ENCODE measurements at regions not wholly inside any gene's neighbourhood (a gene's known extent, or its start where the extent isn't known, plus 50 kb on each side); places are given as distances from the start of the nearest gene placed in this dataset.

- no peak for TF ChIP-seq EGR1 (IDR thresholded peaks at IDR 0.05)
These were observed 496.7 kb downstream of the SH2D4B start for GRCh38 chr10:81034383-81034782.

GRCh38 chr10:81036257-81036656 lies 498.6 kb downstream of the SH2D4B start:
- TF ChIP-seq TEAD4 (IDR thresholded peaks at IDR 0.05) = no peak
- no peak for TF ChIP-seq CREB1 (IDR thresholded peaks at IDR 0.05; ENCODE audit: low read depth)
- TF ChIP-seq ZBTB7A (IDR thresholded peaks at IDR 0.05; ENCODE audit: low read depth) = no peak
- TF ChIP-seq EP300 (IDR thresholded peaks at IDR 0.05; ENCODE audit: borderline replicate concordance) = no peak
- no peak for TF ChIP-seq CEBPB (IDR thresholded peaks at IDR 0.05)
- TF ChIP-seq REST (IDR thresholded peaks at IDR 0.05; ENCODE audit: low read depth) = no peak
- TF ChIP-seq RAD21 (IDR thresholded peaks at IDR 0.05; ENCODE audit: low read depth) = no peak
- no peak for TF ChIP-seq USF1 (IDR thresholded peaks at IDR 0.05)
- TF ChIP-seq FOXM1 (IDR thresholded peaks at IDR 0.05; ENCODE audit: borderline replicate concordance, low read depth) = no peak
- TF ChIP-seq TAF1 (IDR thresholded peaks at IDR 0.05; ENCODE audit: low read depth) = no peak
- no peak for TF ChIP-seq EGR1 (IDR thresholded peaks at IDR 0.05)
- no peak for TF ChIP-seq TCF12 (IDR thresholded peaks at IDR 0.05; ENCODE audit: low read depth)
- TF ChIP-seq YY1 (IDR thresholded peaks at IDR 0.05; ENCODE audit: low read depth) = no peak
- TF ChIP-seq MAX (IDR thresholded peaks at IDR 0.05) = no peak
- no peak for TF ChIP-seq NFIC (IDR thresholded peaks at IDR 0.05)

GRCh38 chr10:81040031-81040430 lies 502.3 kb downstream of the SH2D4B start:
- TF ChIP-seq NFIC (IDR thresholded peaks at IDR 0.05) (no peak), TAF1 (IDR thresholded peaks at IDR 0.05; ENCODE audit: low read depth) (no peak), REST (IDR thresholded peaks at IDR 0.05; ENCODE audit: low read depth) (no peak), CEBPB (IDR thresholded peaks at IDR 0.05) (no peak), MAX (IDR thresholded peaks at IDR 0.05) (no peak)

- TF ChIP-seq RAD21 (IDR thresholded peaks at IDR 0.05; ENCODE audit: low read depth) = no peak
- no peak for TF ChIP-seq YY1 (IDR thresholded peaks at IDR 0.05; ENCODE audit: low read depth)
- no peak for TF ChIP-seq TAF1 (IDR thresholded peaks at IDR 0.05; ENCODE audit: low read depth)
- no peak for TF ChIP-seq ZBTB7A (IDR thresholded peaks at IDR 0.05; ENCODE audit: low read depth)
- no peak for TF ChIP-seq TEAD4 (IDR thresholded peaks at IDR 0.05)
- no peak for TF ChIP-seq EGR1 (IDR thresholded peaks at IDR 0.05)
- TF ChIP-seq FOXM1 (IDR thresholded peaks at IDR 0.05; ENCODE audit: borderline replicate concordance, low read depth) = no peak
These were observed 503.2 kb downstream of the SH2D4B start for GRCh38 chr10:81040940-81041339.

- no peak for TF ChIP-seq FOXM1 (IDR thresholded peaks at IDR 0.05; ENCODE audit: borderline replicate concordance, low read depth)
- no peak for TF ChIP-seq MAX (IDR thresholded peaks at IDR 0.05)
- no peak for TF ChIP-seq RAD21 (IDR thresholded peaks at IDR 0.05; ENCODE audit: low read depth)
- no peak for TF ChIP-seq REST (IDR thresholded peaks at IDR 0.05; ENCODE audit: low read depth)
- no peak for TF ChIP-seq TAF1 (IDR thresholded peaks at IDR 0.05; ENCODE audit: low read depth)
- no peak for TF ChIP-seq ZBTB7A (IDR thresholded peaks at IDR 0.05; ENCODE audit: low read depth)
- TF ChIP-seq USF1 (IDR thresholded peaks at IDR 0.05) = no peak
- no peak for TF ChIP-seq TCF12 (IDR thresholded peaks at IDR 0.05; ENCODE audit: low read depth)
- no peak for TF ChIP-seq YY1 (IDR thresholded peaks at IDR 0.05; ENCODE audit: low read depth)
- TF ChIP-seq TEAD4 (IDR thresholded peaks at IDR 0.05) = no peak
- TF ChIP-seq EGR1 (IDR thresholded peaks at IDR 0.05) = no peak
- no peak for TF ChIP-seq EP300 (IDR thresholded peaks at IDR 0.05; ENCODE audit: borderline replicate concordance)
- TF ChIP-seq CEBPB (IDR thresholded peaks at IDR 0.05) = no peak
- no peak for TF ChIP-seq NFIC (IDR thresholded peaks at IDR 0.05)
- TF ChIP-seq CREB1 (IDR thresholded peaks at IDR 0.05; ENCODE audit: low read depth) = no peak
These were observed 504.9 kb downstream of the SH2D4B start for GRCh38 chr10:81042647-81043046.

All from Ishikawa (cell line).